Thymus (tissue), 11 donors: ENCODE measurements at regions not wholly inside any gene's neighbourhood (a gene's known extent, or its start where the extent isn't known, plus 50 kb on each side); places are given as distances from the start of the nearest gene placed in this dataset.

Source experiments
- DNase-seq, 9 donors: peaks; one replicate each; pipeline ENCODE4 v3.0.0-alpha.2; 2013; ENCODE audit warnings: low spot score in 9 of 9, low read depth in 6 of 9, missing footprints in 1 of 9
- H3K27ac ChIP-seq, 2 donors: one replicate each; pipeline ENCODE4 v1.5.1; 2013; ENCODE audit warnings: control low read depth in 1 of 2, low read depth in 1 of 2, low read length in 1 of 2, mild to moderate bottlenecking in 1 of 2, moderate library complexity in 1 of 2
- H3K27me3 ChIP-seq, 2 donors: one replicate each; pipeline ENCODE4 v1.5.1; 2013; ENCODE audit warnings: low read length in 1 of 2; ENCODE audit not compliant: control insufficient read depth in 2 of 2, insufficient read depth in 1 of 2
- H3K36me3 ChIP-seq, 2 donors: one replicate each; pipeline ENCODE4 v1.5.1; 2013; ENCODE audit warnings: low read length in 1 of 2, mild to moderate bottlenecking in 1 of 2, moderate library complexity in 1 of 2; ENCODE audit not compliant: control insufficient read depth in 2 of 2, insufficient read depth in 2 of 2
- H3K4me1 ChIP-seq, 2 donors: one replicate each; pipeline ENCODE4 v1.5.1; 2013; ENCODE audit warnings: low read length in 2 of 2; ENCODE audit not compliant: control insufficient read depth in 2 of 2, insufficient read depth in 2 of 2
- H3K4me3 ChIP-seq, 2 donors: one replicate each; pipeline ENCODE4 v1.5.1; 2013; ENCODE audit warnings: low read length in 2 of 2, control low read depth in 1 of 2, mild to moderate bottlenecking in 1 of 2
- H3K9me3 ChIP-seq, 2 donors: one replicate each; pipeline ENCODE4 v1.5.1; 2013; ENCODE audit warnings: low read length in 1 of 2, mild to moderate bottlenecking in 1 of 2; ENCODE audit not compliant: control insufficient read depth in 2 of 2, insufficient read depth in 1 of 2
- WGBS: extraction: QIAGEN DNeasy Blood & Tissue Kit; methylation state at CpG from one replicate; pipeline ENCODE4 v1.1.7; 2013; 5-methylcytosine and 5-hydroxymethylcytosine counted together
- donor health status: healthy.

GRCh38 chr16:7026639-7027038 is 306.0 kb upstream of the RBFOX1 start:
- no peaks in the 10 kb centered on the region for H3K4me1 ChIP-seq
- 80% methylated on average over 6 of the region's 6 CpGs for WGBS
- no peak overlapping the region for H3K27ac ChIP-seq
- DNase-seq = no peak
- H3K4me3 ChIP-seq = no peak overlapping the region
- H3K9me3 ChIP-seq = no peaks in the 10 kb centered on the region
- H3K27me3 ChIP-seq = no peaks in the 10 kb centered on the region
- no peaks in the 10 kb centered on the region for H3K36me3 ChIP-seq

GRCh38 chr16:7025616-7026190 is 306.9 kb upstream of the RBFOX1 start:
- no peaks in the 10 kb centered on the region for H3K36me3 ChIP-seq
- no peak overlapping the region for H3K27ac ChIP-seq
- H3K9me3 ChIP-seq = no peaks in the 10 kb centered on the region
- H3K4me3 ChIP-seq = no peak overlapping the region
- 41% methylated on average over 7 of the region's 7 CpGs for WGBS
- DNase-seq = peak in 6 of 9 donors; percentile 2 to 30 (median 16)
- no peaks in the 10 kb centered on the region for H3K4me1 ChIP-seq
- no peaks in the 10 kb centered on the region for H3K27me3 ChIP-seq

GRCh38 chr16:7021653-7022275 is 310.9 kb upstream of the RBFOX1 start:
- Histone ChIP-seq H3K27ac (no peak overlapping the region), H3K4me3 (no peak overlapping the region), H3K4me1 (no peaks in the 10 kb centered on the region), H3K36me3 (no peaks in the 10 kb centered on the region), H3K27me3 (no peaks in the 10 kb centered on the region), H3K9me3 (no peaks in the 10 kb centered on the region)
- DNase-seq = no peak
- WGBS = 97% methylated on average over 2 of the region's 2 CpGs

- H3K4me1 ChIP-seq = no peaks in the 10 kb centered on the region
- H3K27me3 ChIP-seq = no peaks in the 10 kb centered on the region
- H3K27ac ChIP-seq = no peak overlapping the region
- DNase-seq = no peak
- WGBS = 91% methylated on average over 15 of the region's 15 CpGs
- no peak overlapping the region for H3K4me3 ChIP-seq
- H3K9me3 ChIP-seq = no peaks in the 10 kb centered on the region
- no peaks in the 10 kb centered on the region for H3K36me3 ChIP-seq
Observed at GRCh38 chr16:7017006-7017662, 315.5 kb upstream of the RBFOX1 start.

- no peaks in the 10 kb centered on the region for H3K27me3 ChIP-seq
- H3K36me3 ChIP-seq = no peaks in the 10 kb centered on the region
- no peaks in the 10 kb centered on the region for H3K4me1 ChIP-seq
- DNase-seq = no peak
- H3K9me3 ChIP-seq = no peaks in the 10 kb centered on the region
- WGBS = 90% methylated on average over 6 of the region's 6 CpGs
- no peak overlapping the region for H3K4me3 ChIP-seq
- H3K27ac ChIP-seq = no peak overlapping the region
Observed at GRCh38 chr16:7014756-7015155, 317.9 kb upstream of the RBFOX1 start.

- 74% methylated on average over 5 of the region's 5 CpGs for WGBS
- H3K4me3 ChIP-seq = no peak overlapping the region
- H3K27me3 ChIP-seq = no peaks in the 10 kb centered on the region
- no peaks in the 10 kb centered on the region for H3K4me1 ChIP-seq
- H3K36me3 ChIP-seq = no peaks in the 10 kb centered on the region
- H3K27ac ChIP-seq = no peak overlapping the region
- no peaks in the 10 kb centered on the region for H3K9me3 ChIP-seq
- DNase-seq = peak in 4 of 9 donors; percentile 2 to 24 (median 4)
Observed at GRCh38 chr16:7013990-7014389, 318.7 kb upstream of the RBFOX1 start.

GRCh38 chr16:7004266-7004665 is 328.4 kb upstream of the RBFOX1 start:
- Histone ChIP-seq H3K9me3 (no peaks in the 10 kb centered on the region), H3K36me3 (no peaks in the 10 kb centered on the region)
- WGBS = 85% methylated on average over 4 of the region's 4 CpGs

GRCh38 chr16:6993544-6993943 is 339.1 kb upstream of the RBFOX1 start:
- Histone ChIP-seq H3K4me1 (no peaks in the 10 kb centered on the region), H3K9me3 (no peaks in the 10 kb centered on the region), H3K27ac (no peak overlapping the region), H3K27me3 (no peaks in the 10 kb centered on the region), H3K36me3 (no peaks in the 10 kb centered on the region), H3K4me3 (no peak overlapping the region)
- WGBS = 38% methylated on average over 4 of the region's 4 CpGs
- no peak for DNase-seq

More at GRCh38 chr16:7004266-7004665, 328.4 kb upstream of the RBFOX1 start:
- DNase-seq = no peak
- H3K27ac ChIP-seq = no peak overlapping the region
- no peaks in the 10 kb centered on the region for H3K4me1 ChIP-seq
- no peak overlapping the region for H3K4me3 ChIP-seq
- no peaks in the 10 kb centered on the region for H3K27me3 ChIP-seq

GRCh38 chr16:6988846-6989245 is 343.8 kb upstream of the RBFOX1 start:
- no peaks in the 10 kb centered on the region for H3K36me3 ChIP-seq
- no peak for DNase-seq
- H3K27ac ChIP-seq = no peak overlapping the region
- H3K9me3 ChIP-seq = no peaks in the 10 kb centered on the region
- H3K27me3 ChIP-seq = no peaks in the 10 kb centered on the region
- H3K4me1 ChIP-seq = no peaks in the 10 kb centered on the region
- 91% methylated on average over 10 of the region's 10 CpGs for WGBS
- H3K4me3 ChIP-seq = no peak overlapping the region
